Heart right ventricle (tissue), 16 donors: ENCODE measurements at regions not wholly inside any gene's neighbourhood (a gene's known extent, or its start where the extent isn't known, plus 50 kb on each side); places are given as distances from the start of the nearest gene placed in this dataset.
"Not testable (repeated sequence)": the region's sequence is repeated elsewhere in the genome, so short reads cannot be mapped to it uniquely, and the experiment has no call there.

Source experiments
- ATAC-seq, 8 donors: fragments of 200-7000 bp; cut with Tn5 transposase; one replicate each; pipeline ENCODE4 v1.9.1; 2020; ENCODE audit warnings: mild to moderate bottlenecking in 8 of 8, moderate library complexity in 8 of 8, moderate number of reproducible peaks in 1 of 8
- DNase-seq, 2 donors: peaks; one replicate each; pipeline ENCODE4 v3.0.0-alpha.2; 2020
- H3K27ac ChIP-seq, 10 donors: fragments of 200-600 bp; sonication (generic) in 2 of 10; one replicate each; pipeline versions ENCODE4 v1.5.0 to v1.8.0; 2020 to 2022; ENCODE audit warnings: mild to moderate bottlenecking in 3 of 10
- H3K27me3 ChIP-seq, 7 donors: fragments of 200-600 bp; one replicate each; pipeline ENCODE4 v1.8.0; 2021 to 2022; ENCODE audit warnings: mild to moderate bottlenecking in 2 of 7
- H3K36me3 ChIP-seq, 9 donors: fragments of 200-600 bp; sonication (generic) in 1 of 9; one replicate each; pipeline versions ENCODE4 v1.5.0 to v1.8.0; 2020 to 2022; ENCODE audit warnings: mild to moderate bottlenecking in 2 of 9
- H3K4me1 ChIP-seq, 9 donors: fragments of 200-600 bp; sonication (generic) in 1 of 9; one replicate each; pipeline versions ENCODE4 v1.5.0 to v1.8.0; 2020 to 2022; ENCODE audit warnings: mild to moderate bottlenecking in 4 of 9
- H3K4me3 ChIP-seq, 10 donors: fragments of 200-600 bp; sonication (generic) in 2 of 10; one replicate each; pipeline versions ENCODE4 v1.5.0 to v1.8.0; 2020 to 2022; ENCODE audit warnings: mild to moderate bottlenecking in 7 of 10, moderate library complexity in 2 of 10
- H3K9me3 ChIP-seq, 11 donors: fragments of 200-600 bp in 10 of 11; sonication (generic) in 2 of 11; one replicate each; pipeline versions ENCODE4 v1.5.0 to v1.8.0; 2013 to 2022; ENCODE audit warnings: mild to moderate bottlenecking in 2 of 11, control low read depth in 1 of 11, moderate library complexity in 1 of 11
- CTCF ChIP-seq, 9 donors: fragments of 200-600 bp; sonication (generic) in 2 of 9; IDR thresholded peaks; one replicate each; pipeline versions ENCODE4 v1.5.0 to v1.8.0; 2021 to 2022; ENCODE audit warnings: antibody characterized with exemption in 9 of 9, mild to moderate bottlenecking in 5 of 9, moderate library complexity in 1 of 9
- WGBS, 2 donors: extraction: QIAGEN DNeasy Blood & Tissue Kit; methylation state at CpG; one replicate each; pipeline ENCODE4 v1.1.7; 2013; ENCODE audit warnings: inconsistent platforms in 1 of 2; 5-methylcytosine and 5-hydroxymethylcytosine counted together
- intact Hi-C, 10 donors: fragments of 100-400 bp; cut with DNase I; formaldehyde crosslinking; loops; one replicate each; pipeline versions ENCODE4 v1.11.1 to v1.14.2; 2022
- donor health status: Arrhythmogenic right ventricular cardiomyopathy.
- donor health status: ischemic (EF 13 %, LVEDD 7.1; RV severe dilation, severe dysfunction).
- donor health status: healthy with polysubstance abuse.
- donor health status: DM: no; HTN: yes; CAD: no.
- donor health status: DM: no; HTN: no; CAD: no.
- donor health status: ischemic (EF 25% LVEDD 6.9; RV normal size, moderate dysfunction).
- donor health status: ischemic (EF 25% LVEDD 5.7; RV mildly dilated, moderate dysfunction).
- donor health status: healthy.
- donor health status: DM: yes; HTN: yes; CAD: no.
- donor health status: Ischemic cardiomyopathy.
- donor health status: ischemic (EF 35%, LVEDD 5.7; RV mildly dilated, moderate dysfunction).
- donor health status: nonischemic (EF 11% LVEDD 7.7; RV severe dilation, severe dysfunction).
- donor health status: DM: yes; HTN: yes; CAD: no.
- donor health status: PGD.
- donor health status: ischemic (EF 29% LVEDD 5.4; RV normal size, mild dysfunction).
- donor health status: nonischemic (EF 23%, LVEDD 6.1; RV moderate dilation, normal function).

GRCh38 chr10:6707352-6707751, 127.3 kb upstream of the PRKCQ start:
- intact Hi-C loops, result no loop called here
- 90 to 92% methylated on average over 3 to 4 of the region's 4 CpGs for WGBS, 2 donors
- ATAC-seq, result no peak

GRCh38 chr10:6706725-6707124, 126.6 kb upstream of the PRKCQ start:
- no peak for DNase-seq
- no peak for ATAC-seq

More at GRCh38 chr10:6707352-6707751, 127.3 kb upstream of the PRKCQ start:
- DNase-seq, result no peak
- H3K4me3 ChIP-seq, result no peak overlapping the region
- H3K4me1 ChIP-seq, result no peaks in the 10 kb centered on the region
- H3K36me3 ChIP-seq, result no peaks in the 10 kb centered on the region
- H3K27ac ChIP-seq, result no peak overlapping the region
- no peaks in the 10 kb centered on the region for H3K9me3 ChIP-seq
- H3K27me3 ChIP-seq, result peaks cover 0 to 59% (median 36%) of the 10 kb centered on the region in 7 donors
- TF ChIP-seq CTCF (IDR thresholded peaks at IDR 0.05), result no peak

GRCh38 chr10:6704896-6705295, 124.8 kb upstream of the PRKCQ start:
- H3K27me3 ChIP-seq, result peaks cover 0 to 46% (median 25%) of the 10 kb centered on the region in 7 donors
- intact Hi-C loops, result no loop called here

More at GRCh38 chr10:6706725-6707124, 126.6 kb upstream of the PRKCQ start:
- peaks cover 0 to 57% (median 34%) of the 10 kb centered on the region in 7 donors for H3K27me3 ChIP-seq
- WGBS, 2 donors, result 66 to 71% methylated on average over 4 of the region's 4 CpGs
- H3K27ac ChIP-seq, result no peak overlapping the region
- H3K4me1 ChIP-seq, result no peaks in the 10 kb centered on the region
- intact Hi-C loops, result no loop called here
- no peak for TF ChIP-seq CTCF (IDR thresholded peaks at IDR 0.05)
- no peaks in the 10 kb centered on the region for H3K36me3 ChIP-seq
- no peak overlapping the region for H3K4me3 ChIP-seq
- H3K9me3 ChIP-seq, result no peaks in the 10 kb centered on the region

DNA sequence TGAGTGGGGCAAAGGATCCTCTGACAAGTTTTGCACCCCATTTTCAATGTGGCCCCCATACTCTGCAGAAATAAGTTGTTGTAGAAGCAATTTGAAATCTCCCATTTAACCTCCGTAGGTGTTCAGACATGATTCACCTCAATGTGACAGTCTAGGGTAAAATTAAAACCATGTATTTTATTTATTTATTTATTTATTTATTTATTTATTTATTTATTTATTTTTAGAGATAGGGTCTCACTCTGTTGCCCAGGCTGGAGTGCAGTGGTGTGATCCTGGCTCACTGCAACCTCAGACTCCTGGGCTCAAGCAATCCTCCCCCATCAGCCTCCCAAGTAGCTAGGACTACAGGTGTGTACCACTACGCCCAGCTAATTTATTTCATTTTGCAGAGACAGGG, 122.8 kb upstream of the PRKCQ start:
- H3K4me3 ChIP-seq, H3K9me3 ChIP-seq, H3K36me3 ChIP-seq, ATAC-seq, intact Hi-C loops, H3K27ac ChIP-seq, DNase-seq, H3K4me1 ChIP-seq: not testable (repeated sequence)
- WGBS, 2 donors, result 91 to 92% methylated on average over 2 of the region's 2 CpGs
- peaks cover 0 to 32% (median 12%) of the 10 kb centered on the region in 7 donors for H3K27me3 ChIP-seq

More at GRCh38 chr10:6704896-6705295, 124.8 kb upstream of the PRKCQ start:
- 68 to 77% methylated on average over 1 of the region's 1 CpG for WGBS, 2 donors
- TF ChIP-seq CTCF (IDR thresholded peaks at IDR 0.05), result no peak
- Histone ChIP-seq H3K4me3 (no peak overlapping the region), H3K36me3 (no peaks in the 10 kb centered on the region), H3K4me1 (no peaks in the 10 kb centered on the region), H3K9me3 (no peaks in the 10 kb centered on the region), H3K27ac (no peak overlapping the region)
- DNase-seq (no peak), ATAC-seq (no peak)

GRCh38 chr10:6702030-6702429, 122.0 kb upstream of the PRKCQ start:
- DNase-seq (no peak), ATAC-seq (no peak)
- no peaks in the 10 kb centered on the region for H3K9me3 ChIP-seq
- intact Hi-C loops, result no loop called here
- H3K27ac ChIP-seq, result no peak overlapping the region
- no peak overlapping the region for H3K4me3 ChIP-seq
- no peaks in the 10 kb centered on the region for H3K36me3 ChIP-seq
- TF ChIP-seq CTCF (IDR thresholded peaks at IDR 0.05), result no peak
- 72 to 74% methylated on average over 7 of the region's 7 CpGs for WGBS, 2 donors
- no peaks in the 10 kb centered on the region for H3K4me1 ChIP-seq
- peaks cover 0 to 25% (median 9%) of the 10 kb centered on the region in 7 donors for H3K27me3 ChIP-seq
